ENCODE measurements at regions not wholly inside any gene's neighbourhood (a gene's known extent, or its start where the extent isn't known, plus 50 kb on each side); places are given as distances from the start of the nearest gene placed in this dataset.

GRCh38 chr21:31530364-31530763 is 129.1 kb upstream of the SOD1 start:
- TF ChIP-seq CTCF (conservative IDR thresholded peaks at IDR 0.05; ENCODE audit: low read depth, low read length) (no peak), EZH2 (IDR thresholded peaks at IDR 0.05; ENCODE audit: borderline replicate concordance, low read depth, low read length, poor library complexity, severe bottlenecking) (no peak)
